ENCODE measurements at regions not wholly inside any gene's neighbourhood (a gene's known extent, or its start where the extent isn't known, plus 50 kb on each side); places are given as distances from the start of the nearest gene placed in this dataset.

DNA sequence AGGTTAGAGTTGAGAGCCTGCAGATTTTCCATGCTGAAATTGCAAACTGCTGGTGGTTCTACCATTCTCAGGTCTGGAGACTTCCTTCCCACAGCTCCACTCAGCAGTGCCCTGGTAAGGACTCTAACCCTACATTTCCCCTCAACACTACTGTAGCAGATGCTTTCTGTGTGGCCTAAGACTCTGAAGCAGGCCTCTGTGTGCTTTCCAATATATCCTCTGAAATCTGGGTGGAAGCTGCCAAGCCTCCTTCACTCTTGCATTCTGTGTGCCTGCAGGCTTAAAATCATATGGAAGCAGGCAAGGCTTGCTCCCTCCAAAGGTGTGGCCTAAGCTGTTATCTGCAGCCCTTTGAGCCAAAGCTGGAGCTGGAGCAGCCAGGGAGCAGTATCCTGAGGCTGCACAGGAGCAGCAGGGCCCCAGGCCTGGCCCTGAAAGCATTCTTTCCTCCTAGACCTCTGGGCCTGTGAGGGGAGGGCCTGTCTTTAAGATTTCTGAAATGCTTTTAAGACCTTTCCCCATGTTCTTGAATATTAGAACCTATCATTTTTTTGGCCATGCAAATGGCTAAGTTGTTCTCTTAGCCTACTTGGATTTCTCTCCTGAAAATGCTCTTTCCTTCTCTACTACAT lies 134.1 kb upstream of the TSHZ3 start:
- no peak for TF ChIP-seq FOXS1 (CRISPR knock-in tag; IDR thresholded peaks at IDR 0.05)
- TF ChIP-seq EP300 (IDR thresholded peaks at IDR 0.05), result no peak
- TF ChIP-seq, protein P1, sequence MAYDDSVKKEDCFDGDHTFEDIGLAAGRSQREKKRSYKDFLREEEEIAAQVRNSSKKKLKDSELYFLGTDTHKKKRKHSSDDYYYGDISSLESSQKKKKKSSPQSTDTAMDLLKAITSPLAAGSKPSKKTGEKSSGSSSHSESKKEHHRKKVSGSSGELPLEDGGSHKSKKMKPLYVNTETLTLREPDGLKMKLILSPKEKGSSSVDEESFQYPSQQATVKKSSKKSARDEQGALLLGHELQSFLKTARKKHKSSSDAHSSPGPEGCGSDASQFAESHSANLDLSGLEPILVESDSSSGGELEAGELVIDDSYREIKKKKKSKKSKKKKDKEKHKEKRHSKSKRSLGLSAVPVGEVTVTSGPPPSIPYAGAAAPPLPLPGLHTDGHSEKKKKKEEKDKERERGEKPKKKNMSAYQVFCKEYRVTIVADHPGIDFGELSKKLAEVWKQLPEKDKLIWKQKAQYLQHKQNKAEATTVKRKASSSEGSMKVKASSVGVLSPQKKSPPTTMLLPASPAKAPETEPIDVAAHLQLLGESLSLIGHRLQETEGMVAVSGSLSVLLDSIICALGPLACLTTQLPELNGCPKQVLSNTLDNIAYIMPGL (CRISPR knock-in tag; IDR thresholded peaks at IDR 0.05; ENCODE audit: borderline replicate concordance), result no peak
- no peak for TF ChIP-seq PHF8 (IDR thresholded peaks at IDR 0.05; ENCODE audit: borderline replicate concordance, low read depth)
- TF ChIP-seq ZSCAN20 (CRISPR knock-in tag; IDR thresholded peaks at IDR 0.05), result no peak
- TF ChIP-seq ELK1 (IDR thresholded peaks at IDR 0.05; ENCODE audit: low read depth, low read length), result no peak
- TF ChIP-seq CBX8 (IDR thresholded peaks at IDR 0.05), result no peak
- TF ChIP-seq, protein P2, sequence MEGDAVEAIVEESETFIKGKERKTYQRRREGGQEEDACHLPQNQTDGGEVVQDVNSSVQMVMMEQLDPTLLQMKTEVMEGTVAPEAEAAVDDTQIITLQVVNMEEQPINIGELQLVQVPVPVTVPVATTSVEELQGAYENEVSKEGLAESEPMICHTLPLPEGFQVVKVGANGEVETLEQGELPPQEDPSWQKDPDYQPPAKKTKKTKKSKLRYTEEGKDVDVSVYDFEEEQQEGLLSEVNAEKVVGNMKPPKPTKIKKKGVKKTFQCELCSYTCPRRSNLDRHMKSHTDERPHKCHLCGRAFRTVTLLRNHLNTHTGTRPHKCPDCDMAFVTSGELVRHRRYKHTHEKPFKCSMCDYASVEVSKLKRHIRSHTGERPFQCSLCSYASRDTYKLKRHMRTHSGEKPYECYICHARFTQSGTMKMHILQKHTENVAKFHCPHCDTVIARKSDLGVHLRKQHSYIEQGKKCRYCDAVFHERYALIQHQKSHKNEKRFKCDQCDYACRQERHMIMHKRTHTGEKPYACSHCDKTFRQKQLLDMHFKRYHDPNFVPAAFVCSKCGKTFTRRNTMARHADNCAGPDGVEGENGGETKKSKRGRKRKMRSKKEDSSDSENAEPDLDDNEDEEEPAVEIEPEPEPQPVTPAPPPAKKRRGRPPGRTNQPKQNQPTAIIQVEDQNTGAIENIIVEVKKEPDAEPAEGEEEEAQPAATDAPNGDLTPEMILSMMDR (IDR thresholded peaks at IDR 0.05), result no peak
- TF ChIP-seq, protein P3, sequence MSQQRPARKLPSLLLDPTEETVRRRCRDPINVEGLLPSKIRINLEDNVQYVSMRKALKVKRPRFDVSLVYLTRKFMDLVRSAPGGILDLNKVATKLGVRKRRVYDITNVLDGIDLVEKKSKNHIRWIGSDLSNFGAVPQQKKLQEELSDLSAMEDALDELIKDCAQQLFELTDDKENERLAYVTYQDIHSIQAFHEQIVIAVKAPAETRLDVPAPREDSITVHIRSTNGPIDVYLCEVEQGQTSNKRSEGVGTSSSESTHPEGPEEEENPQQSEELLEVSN (IDR thresholded peaks at IDR 0.05; ENCODE audit: borderline replicate concordance, low read depth), result no peak

Data from A549 (cell line).